ENCODE measurements at regions not wholly inside any gene's neighbourhood (a gene's known extent, or its start where the extent isn't known, plus 50 kb on each side); places are given as distances from the start of the nearest gene placed in this dataset.
A peak's percentile ranks its signal among the peaks of the same experiment; 100 is the strongest.

- no peak for ATAC-seq
- Mint-ChIP-seq H3K36me3 (no peaks in the 10 kb centered on the region), H3K27ac (no peak overlapping the region), H3K9me3 (no peaks in the 10 kb centered on the region)
- DNase-seq (ENCODE audit: low spot score in 2 of 2), result no peak
These were observed 222.5 kb upstream of the SNX19 start for GRCh38 chr11:131138731-131139130.

- Mint-ChIP-seq H3K9me3 (no peaks in the 10 kb centered on the region), H3K27ac (no peak overlapping the region), H3K36me3 (no peaks in the 10 kb centered on the region)
- no peak for ATAC-seq
- DNase-seq (ENCODE audit: low spot score in 2 of 2), result no peak
These were observed 224.6 kb upstream of the NTM start for GRCh38 chr11:131145791-131146190.

- DNase-seq (ENCODE audit: low spot score in 2 of 2), result no peak
- no peaks in the 10 kb centered on the region for H3K9me3 Mint-ChIP-seq
- no peak for ATAC-seq
- no peaks in the 10 kb centered on the region for H3K36me3 Mint-ChIP-seq
- no peak overlapping the region for H3K27ac Mint-ChIP-seq
These were observed 223.5 kb upstream of the NTM start for GRCh38 chr11:131146827-131147490.

- DNase-seq (ENCODE audit: low spot score in 2 of 2) (no peak), ATAC-seq (no peak)
- Mint-ChIP-seq H3K36me3 (no peaks in the 10 kb centered on the region), H3K9me3 (no peaks in the 10 kb centered on the region), H3K27ac (no peak overlapping the region)
These were observed 216.1 kb upstream of the NTM start for GRCh38 chr11:131154351-131154750.

GRCh38 chr11:131157678-131158077 is 212.7 kb upstream of the NTM start:
- no peaks in the 10 kb centered on the region for H3K36me3 Mint-ChIP-seq
- no peak for DNase-seq (ENCODE audit: low spot score in 2 of 2)
- H3K9me3 Mint-ChIP-seq, result peaks cover 0 to 4% of the 10 kb centered on the region in 2 donors
- ATAC-seq, result no peak
- H3K27ac Mint-ChIP-seq, result no peak overlapping the region

GRCh38 chr11:131160846-131161245 is 209.6 kb upstream of the NTM start:
- no peak overlapping the region for H3K27ac Mint-ChIP-seq
- ATAC-seq (no peak), DNase-seq (ENCODE audit: low spot score in 2 of 2) (no peak)
- peaks cover 0 to 4% of the 10 kb centered on the region in 2 donors for H3K9me3 Mint-ChIP-seq
- no peaks in the 10 kb centered on the region for H3K36me3 Mint-ChIP-seq

GRCh38 chr11:131163613-131164012 is 206.8 kb upstream of the NTM start:
- Mint-ChIP-seq H3K27ac (no peak overlapping the region), H3K36me3 (no peaks in the 10 kb centered on the region), H3K9me3 (peaks cover 0 to 4% of the 10 kb centered on the region in 2 donors)
- ATAC-seq, result no peak
- DNase-seq (ENCODE audit: low spot score in 2 of 2), result no peak

- no peak for ATAC-seq
- Mint-ChIP-seq H3K36me3 (no peaks in the 10 kb centered on the region), H3K9me3 (peaks cover 0 to 4% of the 10 kb centered on the region in 2 donors), H3K27ac (no peak overlapping the region)
- no peak for DNase-seq (ENCODE audit: low spot score in 2 of 2)
These were observed 205.4 kb upstream of the NTM start for GRCh38 chr11:131165036-131165435.

- no peak overlapping the region for H3K27ac Mint-ChIP-seq
- DNase-seq (ENCODE audit: low spot score in 2 of 2), result no peak
- H3K9me3 Mint-ChIP-seq, result peaks cover 0 to 5% of the 10 kb centered on the region in 2 donors
- no peak for ATAC-seq
- no peaks in the 10 kb centered on the region for H3K36me3 Mint-ChIP-seq
These were observed 201.3 kb upstream of the NTM start for GRCh38 chr11:131168839-131169713.

- DNase-seq (ENCODE audit: low spot score in 2 of 2) (no peak), ATAC-seq (no peak)
- Mint-ChIP-seq H3K36me3 (no peaks in the 10 kb centered on the region), H3K9me3 (peaks cover 9 to 11% of the 10 kb centered on the region in 2 donors), H3K27ac (no peak overlapping the region)
These were observed 198.4 kb upstream of the NTM start for GRCh38 chr11:131172011-131172410.

GRCh38 chr11:131178020-131178419 is 192.4 kb upstream of the NTM start:
- no peaks in the 10 kb centered on the region for H3K36me3 Mint-ChIP-seq
- DNase-seq (ENCODE audit: low spot score in 2 of 2), result no peak
- peaks cover 6 to 9% of the 10 kb centered on the region in 2 donors for H3K9me3 Mint-ChIP-seq
- H3K27ac Mint-ChIP-seq, result no peak overlapping the region
- ATAC-seq, result no peak

GRCh38 chr11:131178596-131178995 is 191.8 kb upstream of the NTM start:
- Mint-ChIP-seq H3K9me3 (peaks cover 6 to 9% of the 10 kb centered on the region in 2 donors), H3K27ac (no peak overlapping the region), H3K36me3 (no peaks in the 10 kb centered on the region)
- DNase-seq (ENCODE audit: low spot score in 2 of 2), result no peak
- no peak for ATAC-seq

- Mint-ChIP-seq H3K27ac (no peak overlapping the region), H3K36me3 (no peaks in the 10 kb centered on the region), H3K9me3 (peaks cover 6 to 9% of the 10 kb centered on the region in 2 donors)
- DNase-seq (ENCODE audit: low spot score in 2 of 2) (no peak), ATAC-seq (no peak)
These were observed 190.6 kb upstream of the NTM start for GRCh38 chr11:131179836-131180235.

GRCh38 chr11:131185915-131186314 is 184.5 kb upstream of the NTM start:
- DNase-seq (ENCODE audit: low spot score in 2 of 2), result no peak
- Mint-ChIP-seq H3K36me3 (no peaks in the 10 kb centered on the region), H3K9me3 (no peaks in the 10 kb centered on the region), H3K27ac (no peak overlapping the region)
- no peak for ATAC-seq

GRCh38 chr11:131186629-131187101 is 183.8 kb upstream of the NTM start:
- ATAC-seq, result peak; percentile 43 to 53
- Mint-ChIP-seq H3K27ac (no peak overlapping the region), H3K9me3 (no peaks in the 10 kb centered on the region), H3K36me3 (no peaks in the 10 kb centered on the region)
- DNase-seq (ENCODE audit: low spot score in 2 of 2), result no peak

- Mint-ChIP-seq H3K36me3 (no peaks in the 10 kb centered on the region), H3K9me3 (no peaks in the 10 kb centered on the region), H3K27ac (no peak overlapping the region)
- DNase-seq (ENCODE audit: low spot score in 2 of 2) (no peak), ATAC-seq (no peak)
These were observed 180.0 kb upstream of the NTM start for GRCh38 chr11:131190446-131190845.

GRCh38 chr11:131191606-131192005 is 178.8 kb upstream of the NTM start:
- DNase-seq (ENCODE audit: low spot score in 2 of 2) (no peak), ATAC-seq (no peak)
- no peaks in the 10 kb centered on the region for H3K9me3 Mint-ChIP-seq
- H3K27ac Mint-ChIP-seq, result no peak overlapping the region
- H3K36me3 Mint-ChIP-seq, result no peaks in the 10 kb centered on the region

- no peak for DNase-seq (ENCODE audit: low spot score in 2 of 2)
- no peak for ATAC-seq
- H3K9me3 Mint-ChIP-seq, result no peaks in the 10 kb centered on the region
- no peaks in the 10 kb centered on the region for H3K36me3 Mint-ChIP-seq
- no peak overlapping the region for H3K27ac Mint-ChIP-seq
These were observed 177.8 kb upstream of the NTM start for GRCh38 chr11:131192628-131193027.
